SH-SY5Y (cell line): ENCODE measurements at regions not wholly inside any gene's neighbourhood (a gene's known extent, or its start where the extent isn't known, plus 50 kb on each side); places are given as distances from the start of the nearest gene placed in this dataset.

Source experiments
- GATA2 ChIP-seq: IDR thresholded peaks from 2 replicates; pipeline ENCODE4 v1.6.1; 2011; ENCODE audit warnings: mild to moderate bottlenecking, low read depth, low read length
- GATA3 ChIP-seq: IDR thresholded peaks from 2 replicates; pipeline ENCODE4 v1.6.1; 2011; ENCODE audit warnings: low read depth, mild to moderate bottlenecking, low read length, moderate library complexity

- TF ChIP-seq GATA2 (no peak), GATA3 (no peak)
Observed at GRCh38 chr11:134712228-134713145, 300.4 kb upstream of the B3GAT1 start.
